Heart right ventricle (tissue), 16 donors: ENCODE measurements at regions not wholly inside any gene's neighbourhood (a gene's known extent, or its start where the extent isn't known, plus 50 kb on each side); places are given as distances from the start of the nearest gene placed in this dataset.

Source experiments
- ATAC-seq, 8 donors: fragments of 200-7000 bp; cut with Tn5 transposase; one replicate each; pipeline ENCODE4 v1.9.1; 2020; ENCODE audit warnings: mild to moderate bottlenecking in 8 of 8, moderate library complexity in 8 of 8, moderate number of reproducible peaks in 1 of 8
- DNase-seq, 2 donors: peaks; one replicate each; pipeline ENCODE4 v3.0.0-alpha.2; 2020
- H3K27ac ChIP-seq, 10 donors: fragments of 200-600 bp; sonication (generic) in 2 of 10; one replicate each; pipeline versions ENCODE4 v1.5.0 to v1.8.0; 2020 to 2022; ENCODE audit warnings: mild to moderate bottlenecking in 3 of 10
- H3K27me3 ChIP-seq, 7 donors: fragments of 200-600 bp; one replicate each; pipeline ENCODE4 v1.8.0; 2021 to 2022; ENCODE audit warnings: mild to moderate bottlenecking in 2 of 7
- H3K36me3 ChIP-seq, 9 donors: fragments of 200-600 bp; sonication (generic) in 1 of 9; one replicate each; pipeline versions ENCODE4 v1.5.0 to v1.8.0; 2020 to 2022; ENCODE audit warnings: mild to moderate bottlenecking in 2 of 9
- H3K4me1 ChIP-seq, 9 donors: fragments of 200-600 bp; sonication (generic) in 1 of 9; one replicate each; pipeline versions ENCODE4 v1.5.0 to v1.8.0; 2020 to 2022; ENCODE audit warnings: mild to moderate bottlenecking in 4 of 9
- H3K4me3 ChIP-seq, 10 donors: fragments of 200-600 bp; sonication (generic) in 2 of 10; one replicate each; pipeline versions ENCODE4 v1.5.0 to v1.8.0; 2020 to 2022; ENCODE audit warnings: mild to moderate bottlenecking in 7 of 10, moderate library complexity in 2 of 10
- H3K9me3 ChIP-seq, 11 donors: fragments of 200-600 bp in 10 of 11; sonication (generic) in 2 of 11; one replicate each; pipeline versions ENCODE4 v1.5.0 to v1.8.0; 2013 to 2022; ENCODE audit warnings: mild to moderate bottlenecking in 2 of 11, control low read depth in 1 of 11, moderate library complexity in 1 of 11
- CTCF ChIP-seq, 9 donors: fragments of 200-600 bp; sonication (generic) in 2 of 9; IDR thresholded peaks; one replicate each; pipeline versions ENCODE4 v1.5.0 to v1.8.0; 2021 to 2022; ENCODE audit warnings: antibody characterized with exemption in 9 of 9, mild to moderate bottlenecking in 5 of 9, moderate library complexity in 1 of 9
- WGBS, 2 donors: extraction: QIAGEN DNeasy Blood & Tissue Kit; methylation state at CpG; one replicate each; pipeline ENCODE4 v1.1.7; 2013; ENCODE audit warnings: inconsistent platforms in 1 of 2; 5-methylcytosine and 5-hydroxymethylcytosine counted together
- intact Hi-C, 10 donors: fragments of 100-400 bp; cut with DNase I; formaldehyde crosslinking; loops; one replicate each; pipeline versions ENCODE4 v1.11.1 to v1.14.2; 2022
- donor health status: Arrhythmogenic right ventricular cardiomyopathy.
- donor health status: ischemic (EF 13 %, LVEDD 7.1; RV severe dilation, severe dysfunction).
- donor health status: healthy with polysubstance abuse.
- donor health status: DM: no; HTN: yes; CAD: no.
- donor health status: DM: no; HTN: no; CAD: no.
- donor health status: ischemic (EF 25% LVEDD 6.9; RV normal size, moderate dysfunction).
- donor health status: ischemic (EF 25% LVEDD 5.7; RV mildly dilated, moderate dysfunction).
- donor health status: healthy.
- donor health status: DM: yes; HTN: yes; CAD: no.
- donor health status: Ischemic cardiomyopathy.
- donor health status: ischemic (EF 35%, LVEDD 5.7; RV mildly dilated, moderate dysfunction).
- donor health status: nonischemic (EF 11% LVEDD 7.7; RV severe dilation, severe dysfunction).
- donor health status: DM: yes; HTN: yes; CAD: no.
- donor health status: PGD.
- donor health status: ischemic (EF 29% LVEDD 5.4; RV normal size, mild dysfunction).
- donor health status: nonischemic (EF 23%, LVEDD 6.1; RV moderate dilation, normal function).

GRCh38 chr2:136363900-136364299 is 246.0 kb upstream of the CXCR4 start:
- Histone ChIP-seq H3K27ac (no peak overlapping the region), H3K9me3 (peaks cover 0 to 15% (median 0%) of the 10 kb centered on the region in 11 donors), H3K4me1 (peaks cover 0 to 4% (median 0%) of the 10 kb centered on the region in 9 donors), H3K27me3 (no peaks in the 10 kb centered on the region), H3K4me3 (no peak overlapping the region), H3K36me3 (no peaks in the 10 kb centered on the region)
- intact Hi-C loops = no loop called here
- TF ChIP-seq CTCF (IDR thresholded peaks at IDR 0.05) = no peak
- 38 to 41% methylated on average over 4 of the region's 4 CpGs for WGBS, 2 donors
- no peak for DNase-seq
- ATAC-seq = peak in 1 of 8 donors; percentile 37

GRCh38 chr2:136363470-136363869 is 245.5 kb upstream of the CXCR4 start:
- intact Hi-C loops = no loop called here
- DNase-seq (no peak), ATAC-seq (peak in 1 of 8 donors; percentile 22)
- no peak for TF ChIP-seq CTCF (IDR thresholded peaks at IDR 0.05)
- Histone ChIP-seq H3K4me3 (no peak overlapping the region), H3K36me3 (no peaks in the 10 kb centered on the region), H3K9me3 (peaks cover 0 to 13% (median 0%) of the 10 kb centered on the region in 11 donors), H3K27ac (no peak overlapping the region), H3K4me1 (peaks cover 0 to 4% (median 0%) of the 10 kb centered on the region in 9 donors), H3K27me3 (no peaks in the 10 kb centered on the region)
- 83 to 85% methylated on average over 6 of the region's 6 CpGs for WGBS, 2 donors

GRCh38 chr2:136362676-136363390 is 244.9 kb upstream of the CXCR4 start:
- H3K4me3 ChIP-seq = no peak overlapping the region
- ATAC-seq (no peak), DNase-seq (no peak)
- H3K9me3 ChIP-seq = peaks cover 0 to 6% (median 0%) of the 10 kb centered on the region in 11 donors
- no peak overlapping the region for H3K27ac ChIP-seq
- peaks cover 0 to 4% (median 0%) of the 10 kb centered on the region in 9 donors for H3K4me1 ChIP-seq
- no peak for TF ChIP-seq CTCF (IDR thresholded peaks at IDR 0.05)
- intact Hi-C loops = no loop called here
- no peaks in the 10 kb centered on the region for H3K27me3 ChIP-seq
- H3K36me3 ChIP-seq = no peaks in the 10 kb centered on the region
- WGBS, 2 donors = 95 to 96% methylated on average over 9 of the region's 9 CpGs

GRCh38 chr2:136361521-136361920 is 243.6 kb upstream of the CXCR4 start:
- Histone ChIP-seq H3K9me3 (no peaks in the 10 kb centered on the region), H3K4me1 (peaks cover 0 to 4% (median 0%) of the 10 kb centered on the region in 9 donors), H3K27me3 (no peaks in the 10 kb centered on the region), H3K27ac (no peak overlapping the region), H3K36me3 (no peaks in the 10 kb centered on the region), H3K4me3 (no peak overlapping the region)
- no peak for TF ChIP-seq CTCF (IDR thresholded peaks at IDR 0.05)
- ATAC-seq = no peak
- DNase-seq = no peak
- intact Hi-C loops = no loop called here
- WGBS, 2 donors = 94 to 96% methylated on average over 3 of the region's 3 CpGs
